PC-9 (cell line): ENCODE measurements at regions not wholly inside any gene's neighbourhood (a gene's known extent, or its start where the extent isn't known, plus 50 kb on each side); places are given as distances from the start of the nearest gene placed in this dataset.

ENCODE experiments used
- BruUV-seq: library from RNA; stranded (reverse); fragments of 400-500 nt; replicated peaks from 2 replicates; lab custom pipeline; 2021; lab: Mats Ljungman, UMichigan
- CTCF ChIA-PET: fragments of 300-600 bp; sonication (Branson Sonifier 250); formaldehyde crosslinking; loops from one replicate; lab custom pipeline; 2022; ENCODE audit warnings: antibody characterized with exemption; lab: Charles Lee
- POLR2A ChIA-PET: fragments of 300-600 bp; sonication (Branson Sonifier 250); formaldehyde crosslinking; loops from one replicate; lab custom pipeline; 2022; ENCODE audit warnings: antibody characterized with exemption; ENCODE audit not compliant: unreplicated experiment; lab: Charles Lee
- DNase-seq, 2 experiments: peaks; one replicate each; pipeline versions ENCODE4 v3.0.0 to v3.0.0-alpha.2; 2015 to 2022; ENCODE audit warnings: mixed read lengths in 1 of 2
- H2AFZ ChIP-seq: fragments of 200-600 bp; sonication (generic); 2 replicates; pipeline ENCODE4 v1.8.1; 2017; ENCODE audit warnings: antibody characterized with exemption
- H3F3A ChIP-seq: fragments of 200-600 bp; sonication (generic); 2 replicates; pipeline ENCODE4 v1.8.1; 2017; ENCODE audit warnings: antibody characterized with exemption, mild to moderate bottlenecking, low read depth; ENCODE audit not compliant: insufficient read depth
- H3K27ac ChIP-seq: fragments of 200-600 bp; sonication (generic); 2 replicates; pipeline ENCODE4 v1.6.1; 2016; ENCODE audit warnings: mixed run types
- H3K27me3 ChIP-seq: fragments of 200-600 bp; sonication (generic); 2 replicates; pipeline ENCODE4 v1.6.1; 2016; ENCODE audit warnings: low read depth, mixed run types; ENCODE audit not compliant: insufficient read depth
- H3K36me3 ChIP-seq: fragments of 200-600 bp; sonication (generic); 2 replicates; pipeline ENCODE4 v1.6.1; 2016; ENCODE audit warnings: low read depth, mixed run types
- H3K4me1 ChIP-seq: fragments of 200-600 bp; sonication (generic); replicated peaks from 2 replicates; pipeline ENCODE4 v1.6.1; 2016; ENCODE audit warnings: mixed run types; ENCODE audit not compliant: insufficient read depth
- H3K4me2 ChIP-seq: fragments of 200-600 bp; sonication (generic); 2 replicates; pipeline ENCODE4 v1.6.1; 2017; ENCODE audit warnings: mixed run types
- H3K4me3 ChIP-seq: fragments of 200-600 bp; sonication (generic); 2 replicates; pipeline ENCODE4 v1.6.1; 2016; ENCODE audit warnings: mixed run types
- H3K79me2 ChIP-seq: fragments of 200-600 bp; sonication (generic); 2 replicates; pipeline ENCODE4 v1.6.1; 2017; ENCODE audit warnings: low read depth, mixed run types
- H3K9me2 ChIP-seq: fragments of 200-600 bp; sonication (generic); 2 replicates; pipeline ENCODE4 v1.8.1; 2017; ENCODE audit warnings: mild to moderate bottlenecking; ENCODE audit not compliant: insufficient read depth
- H3K9me3 ChIP-seq: fragments of 200-600 bp; sonication (generic); 2 replicates; pipeline ENCODE4 v1.8.1; 2016; ENCODE audit warnings: low read depth; ENCODE audit not compliant: insufficient read depth
- H4K20me1 ChIP-seq: fragments of 200-600 bp; sonication (generic); 2 replicates; pipeline ENCODE4 v1.8.1; 2017; ENCODE audit not compliant: insufficient read depth
- CTCF ChIP-seq: fragments of 200-600 bp; sonication (generic); conservative IDR thresholded peaks from 2 replicates; pipeline ENCODE4 v1.6.1; 2017; ENCODE audit warnings: mixed run types, antibody characterized with exemption, mild to moderate bottlenecking, moderate library complexity
- EZH2 ChIP-seq: fragments of 200-600 bp; sonication (generic); IDR thresholded peaks from 2 replicates; pipeline ENCODE4 v1.8.0; 2017; ENCODE audit warnings: antibody characterized with exemption, low read depth
- intact Hi-C: fragments of 100-400 bp; cut with micrococcal nuclease; formaldehyde crosslinking; loops from one replicate; pipeline ENCODE4 v1.10.0; 2022; ENCODE audit not compliant: unreplicated experiment

DNA sequence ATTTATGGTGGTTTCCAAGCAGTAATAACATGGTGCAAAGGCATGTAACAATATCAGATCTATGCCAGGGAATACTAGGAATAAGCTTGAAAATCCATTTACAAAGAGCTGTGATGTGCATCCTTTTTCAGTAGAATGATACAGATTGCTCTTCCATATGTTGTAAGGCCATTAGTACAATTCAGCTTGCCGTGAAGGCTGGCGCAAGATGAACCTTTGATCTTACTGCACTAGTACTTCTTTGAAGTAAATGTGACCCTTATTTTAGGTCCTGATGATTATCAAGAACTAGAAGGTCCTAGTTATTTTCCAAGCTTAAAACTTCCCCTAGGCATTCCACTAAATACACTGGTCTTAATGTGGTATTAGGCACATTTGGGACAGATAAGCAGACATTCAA, 210.1 kb upstream of the CD96 start:
- Histone ChIP-seq H3K79me2 (no peaks in the 10 kb centered on the region), H3K9me2 (no peaks in the 10 kb centered on the region), H3K9me3 (no peaks in the 10 kb centered on the region), H3K27ac (no peak overlapping the region), H2AFZ (no peak overlapping the region), H3K36me3 (no peaks in the 10 kb centered on the region), H3K4me2 (no peak overlapping the region), H3K4me1 (no peaks in the 10 kb centered on the region), H3F3A (no peaks in the 10 kb centered on the region), H3K4me3 (no peak overlapping the region), H3K27me3 (no peaks in the 10 kb centered on the region), H4K20me1 (no peaks in the 10 kb centered on the region)
- DNase-seq: no peak
- intact Hi-C loops: loop anchor here (10.0 kb wide), 1 partner anchor 1597 kb away; no protein-coding TSS in a partner anchor
- no peak for TF ChIP-seq CTCF
- no peak for TF ChIP-seq EZH2
- CTCF ChIA-PET: no interaction called here
- POLR2A ChIA-PET: no interaction called here
- BruUV-seq: no TSS peak

DNA sequence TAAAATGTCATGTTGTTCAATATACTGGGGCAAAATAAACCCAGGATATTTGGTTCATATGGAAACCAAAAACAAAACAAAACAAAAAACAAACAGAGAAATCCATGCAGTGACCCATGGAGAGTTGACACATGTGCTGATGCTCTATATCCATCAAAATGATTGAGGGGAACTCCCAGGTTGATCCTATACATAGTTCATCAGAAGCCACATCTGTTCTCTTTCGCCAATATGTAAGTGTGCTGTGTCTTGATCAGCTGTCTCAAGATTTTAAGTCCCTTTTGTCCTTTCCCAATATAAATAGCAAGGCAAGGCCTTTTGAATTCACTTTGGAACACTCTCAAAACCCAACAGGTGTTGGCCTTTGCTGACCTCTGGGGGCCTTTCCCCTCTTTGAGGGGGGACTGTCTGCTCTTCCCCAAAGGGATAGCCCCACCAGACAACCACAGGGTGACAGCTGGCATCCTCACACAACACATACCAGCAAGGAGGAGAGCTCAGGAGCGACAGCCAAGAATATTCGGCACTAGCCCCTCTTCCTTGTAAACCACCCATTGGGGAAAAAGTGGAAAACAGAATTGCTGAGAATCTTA, 209.4 kb upstream of the CD96 start:
- POLR2A ChIA-PET: no interaction called here
- H3F3A ChIP-seq: no peaks in the 10 kb centered on the region
- no peaks in the 10 kb centered on the region for H3K79me2 ChIP-seq
- H4K20me1 ChIP-seq: no peaks in the 10 kb centered on the region
- no peak overlapping the region for H3K4me3 ChIP-seq
- H3K4me1 ChIP-seq: no peaks in the 10 kb centered on the region
- TF ChIP-seq EZH2 (no peak), CTCF (no peak)
- H3K4me2 ChIP-seq: no peak overlapping the region
- H3K36me3 ChIP-seq: no peaks in the 10 kb centered on the region
- H3K27ac ChIP-seq: no peak overlapping the region
- H3K9me2 ChIP-seq: no peaks in the 10 kb centered on the region
- no peaks in the 10 kb centered on the region for H3K9me3 ChIP-seq
- no peak overlapping the region for H2AFZ ChIP-seq
- no peaks in the 10 kb centered on the region for H3K27me3 ChIP-seq
- no peak for DNase-seq
- CTCF ChIA-PET: interaction anchor here (0.6 to 0.7 kb wide), 2 partner anchors 124 to 252 kb away, joined by 4 to 15 read pairs; no protein-coding TSS in a partner anchor
- intact Hi-C loops: loop anchor here (10.0 kb wide), 1 partner anchor 1598 kb away; no protein-coding TSS in a partner anchor
- BruUV-seq: no TSS peak

DNA sequence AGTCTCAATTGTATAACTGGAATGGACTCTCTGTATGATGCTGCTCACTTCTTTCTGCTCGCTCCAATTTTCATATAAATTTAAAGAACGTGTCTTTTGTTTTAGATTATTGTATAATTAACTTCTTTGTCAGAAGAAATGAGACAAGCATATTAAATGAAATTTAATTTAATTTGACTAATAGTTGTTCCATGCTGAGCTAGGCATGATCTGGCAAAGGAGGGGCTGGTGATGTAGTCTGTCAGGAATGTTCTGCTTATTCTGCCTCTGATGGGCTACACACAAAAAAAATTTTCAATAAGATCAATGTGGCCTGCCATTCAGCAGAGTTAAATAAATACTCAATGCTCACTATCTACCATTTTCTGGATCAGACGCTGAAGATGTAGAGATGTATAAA, 208.4 kb upstream of the CD96 start:
- Histone ChIP-seq H3F3A (no peaks in the 10 kb centered on the region), H3K9me2 (no peaks in the 10 kb centered on the region), H3K79me2 (no peaks in the 10 kb centered on the region), H4K20me1 (no peaks in the 10 kb centered on the region), H3K27me3 (no peaks in the 10 kb centered on the region), H2AFZ (no peak overlapping the region), H3K27ac (no peak overlapping the region), H3K36me3 (no peaks in the 10 kb centered on the region), H3K4me1 (no peaks in the 10 kb centered on the region), H3K4me3 (no peak overlapping the region), H3K9me3 (no peaks in the 10 kb centered on the region), H3K4me2 (no peak overlapping the region)
- BruUV-seq: no TSS peak
- TF ChIP-seq EZH2 (no peak), CTCF (no peak)
- no peak for DNase-seq
- intact Hi-C loops: loop anchor here (10.0 kb wide), 1 partner anchor 1599 kb away; no protein-coding TSS in a partner anchor
- CTCF ChIA-PET: no interaction called here
- POLR2A ChIA-PET: interaction anchor here (0.8 kb wide), 1 partner anchor 260 kb away, joined by 11 read pairs; no protein-coding TSS in a partner anchor
